Fibroblast of skin of left quadriceps (primary cell): ENCODE measurements at regions not wholly inside any gene's neighbourhood (a gene's known extent, or its start where the extent isn't known, plus 50 kb on each side); places are given as distances from the start of the nearest gene placed in this dataset.

Experiments
- DNase-seq, 2 experiments: peaks; one replicate each; pipeline ENCODE4 v3.0.0-alpha.2; 2013; ENCODE audit warnings: low read depth in 2 of 2

GRCh38 chr6:137690034-137690433 is 177.0 kb upstream of the TNFAIP3 start:
- DNase-seq: no peak

- no peak for DNase-seq
Observed at GRCh38 chr6:137690721-137691120, 176.3 kb upstream of the TNFAIP3 start.

- DNase-seq: no peak
Observed at GRCh38 chr6:137692308-137692707, 174.8 kb upstream of the TNFAIP3 start.

- DNase-seq: no peak
Observed at GRCh38 chr6:137692806-137693205, 174.3 kb upstream of the TNFAIP3 start.

- no peak for DNase-seq
Observed at GRCh38 chr6:137693711-137694110, 173.3 kb upstream of the TNFAIP3 start.

GRCh38 chr6:137696765-137697164 is 170.3 kb upstream of the TNFAIP3 start:
- DNase-seq: no peak

GRCh38 chr6:137697267-137697938 is 169.7 kb upstream of the TNFAIP3 start:
- peak; percentile 21 to 25 for DNase-seq

GRCh38 chr6:137698636-137699030 is 168.4 kb upstream of the TNFAIP3 start:
- DNase-seq: no peak

- no peak for DNase-seq
Observed at GRCh38 chr6:137699031-137699683, 167.9 kb upstream of the TNFAIP3 start.

- DNase-seq: no peak
Observed at GRCh38 chr6:137700161-137700560, 166.9 kb upstream of the TNFAIP3 start.

- no peak for DNase-seq
Observed at GRCh38 chr6:137700751-137701477, 166.1 kb upstream of the TNFAIP3 start.

- DNase-seq: no peak
Observed at GRCh38 chr6:137701942-137702341, 165.1 kb upstream of the TNFAIP3 start.

GRCh38 chr6:137702791-137703424 is 164.2 kb upstream of the TNFAIP3 start:
- no peak for DNase-seq

GRCh38 chr6:137704802-137705159 is 162.3 kb upstream of the TNFAIP3 start:
- no peak for DNase-seq

GRCh38 chr6:137705160-137706082 is 161.6 kb upstream of the TNFAIP3 start:
- no peak for DNase-seq

GRCh38 chr6:137706083-137706750 is 160.8 kb upstream of the TNFAIP3 start:
- DNase-seq: no peak

- no peak for DNase-seq
Observed at GRCh38 chr6:137707038-137707589, 159.9 kb upstream of the TNFAIP3 start.

- peak in 1 of 2 experiments; percentile 64 for DNase-seq
Observed at GRCh38 chr6:137707590-137708360, 159.3 kb upstream of the TNFAIP3 start.

GRCh38 chr6:137708481-137708880 is 158.6 kb upstream of the TNFAIP3 start:
- no peak for DNase-seq
